ENCODE measurements at regions not wholly inside any gene's neighbourhood (a gene's known extent, or its start where the extent isn't known, plus 50 kb on each side); places are given as distances from the start of the nearest gene placed in this dataset.

GRCh38 chrX:69313617-69314290 is 148.5 kb upstream of the PJA1 start:
- no peaks in the 10 kb centered on the region for H4K20me1 ChIP-seq (ENCODE audit: control insufficient read depth, insufficient read depth, insufficient read length)
- peaks cover 57 to 71% of the 10 kb centered on the region in 2 experiments for H3K9me3 Mint-ChIP-seq
- H3K18ac ChIP-seq (ENCODE audit: insufficient read length, low read depth, low read length), result no peak overlapping the region
- no peak overlapping the region for H2BK5ac ChIP-seq (ENCODE audit: insufficient read length, low read length)
- no peak overlapping the region for H3K23ac ChIP-seq (ENCODE audit: insufficient read length, low read depth, low read length)
- DNase-seq, result no peak
- H2AFZ ChIP-seq (ENCODE audit: low read length), result no peak overlapping the region
- no peak overlapping the region for H4K91ac ChIP-seq (ENCODE audit: insufficient read length, low read depth, low read length)
- no peak overlapping the region for H4K8ac ChIP-seq (replicated peaks; ENCODE audit: insufficient read length, low read depth, low read length)
- H3K4me3 Mint-ChIP-seq, result no peak overlapping the region
- H2BK120ac ChIP-seq (ENCODE audit: low read depth, low read length, poor library complexity, severe bottlenecking), result no peak overlapping the region
- H3K14ac ChIP-seq (ENCODE audit: insufficient read depth, low read length), result no peak overlapping the region
- H3K23me2 ChIP-seq (ENCODE audit: insufficient read length, low read depth, low read length, poor library complexity, severe bottlenecking), result no peaks in the 10 kb centered on the region
- peaks cover 3% of the 10 kb centered on the region; the same call in 1 of the 2 replicates for H3K27me3 ChIP-seq (ENCODE audit: insufficient read depth, low read length)
- H3K56ac ChIP-seq (ENCODE audit: insufficient read length, low read depth, low read length), result no peak overlapping the region
- H3K27ac ChIP-seq (ENCODE audit: insufficient read length, low read depth, low read length), result no peak overlapping the region
- no peak for TF ChIP-seq CTCF (conservative IDR thresholded peaks at IDR 0.05)
- no peaks in the 10 kb centered on the region for H3K9me3 ChIP-seq (ENCODE audit: control insufficient read depth, low read depth, low read length)
- peaks cover 14% of the 10 kb centered on the region for H3K27me3 Mint-ChIP-seq (ENCODE audit: low read depth)
- H3K79me1 ChIP-seq (ENCODE audit: insufficient read depth, low read depth, low read length, poor library complexity, severe bottlenecking), result no peaks in the 10 kb centered on the region
- H3K36me3 Mint-ChIP-seq (ENCODE audit: insufficient read depth in 1 of 3, low read depth in 3 of 3), result peaks cover 0 to 3% (median 0%) of the 10 kb centered on the region in 3 experiments; a peak in 2 of 7 replicates
- no peak overlapping the region for H2BK15ac ChIP-seq (ENCODE audit: low read depth, low read length)
- no peak overlapping the region for H2AK5ac ChIP-seq (ENCODE audit: insufficient read length, low read length)
- H3K4me1 Mint-ChIP-seq, result peaks cover 20 to 58% of the 10 kb centered on the region in 2 experiments
- H3K4me2 ChIP-seq (ENCODE audit: insufficient read depth, insufficient read length, low read length), result no peak overlapping the region
- H3K4ac ChIP-seq (ENCODE audit: low read depth, low read length), result no peak overlapping the region
- H2BK20ac ChIP-seq (ENCODE audit: low read depth, low read length, poor library complexity, severe bottlenecking), result no peak overlapping the region
- no peak overlapping the region for H2BK12ac ChIP-seq (ENCODE audit: insufficient read length, low read depth, low read length)
- no peak overlapping the region for H3K9ac ChIP-seq (ENCODE audit: extremely low read depth, insufficient read length, low read length)
- no peak overlapping the region for H4K5ac ChIP-seq (ENCODE audit: insufficient read length, low read depth, low read length)
- no peaks in the 10 kb centered on the region for H3K79me2 ChIP-seq (ENCODE audit: insufficient read depth, low read length)
- H3T11ph ChIP-seq (ENCODE audit: low read length), result no peak overlapping the region
- H3K4me1 ChIP-seq (ENCODE audit: insufficient read depth, low read length), result peaks cover 16% of the 10 kb centered on the region; the same call in 1 of the 2 replicates
- no CpG with 5 or more reads among the region's 6 CpGs for WGBS (ENCODE audit: extremely low coverage, insufficient read length, low lambda C conversion rate)
- no peak overlapping the region for H3K27ac Mint-ChIP-seq
